ENCODE measurements at regions not wholly inside any gene's neighbourhood (a gene's known extent, or its start where the extent isn't known, plus 50 kb on each side); places are given as distances from the start of the nearest gene placed in this dataset.

DNA sequence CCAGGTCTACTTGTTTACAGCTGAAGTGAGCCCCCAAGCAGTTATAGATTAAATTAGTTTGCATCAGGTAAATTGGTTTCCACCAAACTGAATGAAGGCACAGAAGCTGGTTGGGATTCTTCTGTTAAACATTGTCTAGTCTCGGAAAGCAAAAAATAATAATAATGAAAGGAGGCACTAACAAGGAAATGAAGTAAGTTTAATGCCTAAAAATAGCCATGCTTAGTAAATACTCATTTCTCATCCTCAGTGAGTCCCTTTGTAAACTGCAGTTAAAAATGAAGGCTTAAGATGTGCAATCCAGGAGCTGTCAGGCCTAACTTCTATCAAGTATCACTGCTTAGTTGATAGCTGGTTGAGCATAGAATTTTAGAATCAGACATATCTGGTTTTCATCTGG lies 113.5 kb downstream of the BTG1 start:
- DNase-seq (ENCODE audit: low read depth) = no peak

DNA sequence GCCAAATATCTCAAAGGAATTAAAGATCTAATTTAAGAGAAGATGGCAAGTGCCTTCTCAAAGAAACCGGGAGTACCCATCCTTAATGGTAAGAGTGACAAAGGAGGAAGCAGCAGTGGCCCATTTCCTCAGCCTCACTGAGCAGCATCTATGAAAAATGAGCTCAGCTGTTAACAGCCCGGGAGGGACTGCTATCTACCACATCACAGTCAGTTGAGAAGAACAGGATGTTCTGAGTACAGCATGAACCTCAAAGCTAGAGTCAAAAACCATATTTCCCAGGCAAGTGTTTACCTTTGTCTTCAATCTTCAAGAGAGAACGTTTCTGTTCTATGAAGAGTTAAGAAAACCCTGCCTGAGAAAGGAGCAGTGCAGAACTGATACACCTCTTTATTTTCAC lies 115.0 kb downstream of the BTG1 start:
- peak; percentile 6 for DNase-seq (ENCODE audit: low read depth)

DNA sequence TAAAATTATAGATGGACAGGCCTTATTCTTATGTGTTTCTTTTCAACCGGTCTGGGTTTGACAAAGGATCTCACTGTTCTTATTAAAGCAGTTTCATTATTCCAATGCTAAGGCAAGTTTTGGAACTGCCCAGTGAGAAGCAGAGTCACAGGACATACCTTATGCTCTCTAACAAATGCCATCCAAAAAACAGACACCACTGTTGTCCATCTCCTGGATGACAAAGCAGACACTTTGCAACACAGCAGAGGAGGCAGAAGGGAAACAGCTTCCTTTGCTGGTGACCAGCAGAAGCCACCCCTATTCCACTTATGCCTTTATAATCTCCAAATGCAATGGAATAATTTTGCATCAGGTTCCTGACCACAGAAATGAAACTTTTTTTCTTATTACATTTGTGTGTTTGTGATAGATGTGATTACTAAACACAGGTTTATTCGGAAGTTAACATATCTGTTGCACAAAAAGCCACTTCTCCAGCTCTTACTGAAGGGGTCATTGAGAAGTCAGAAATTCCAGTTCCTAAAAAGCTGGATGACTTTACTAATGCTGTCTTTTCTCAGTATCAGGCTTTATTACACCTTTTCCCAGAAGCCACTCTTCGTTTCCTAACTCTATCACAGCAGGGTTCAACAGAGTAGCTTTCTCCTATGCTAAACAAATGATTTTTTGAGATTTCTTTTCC lies 115.6 kb downstream of the BTG1 start:
- no peak for DNase-seq (ENCODE audit: low read depth)

DNA sequence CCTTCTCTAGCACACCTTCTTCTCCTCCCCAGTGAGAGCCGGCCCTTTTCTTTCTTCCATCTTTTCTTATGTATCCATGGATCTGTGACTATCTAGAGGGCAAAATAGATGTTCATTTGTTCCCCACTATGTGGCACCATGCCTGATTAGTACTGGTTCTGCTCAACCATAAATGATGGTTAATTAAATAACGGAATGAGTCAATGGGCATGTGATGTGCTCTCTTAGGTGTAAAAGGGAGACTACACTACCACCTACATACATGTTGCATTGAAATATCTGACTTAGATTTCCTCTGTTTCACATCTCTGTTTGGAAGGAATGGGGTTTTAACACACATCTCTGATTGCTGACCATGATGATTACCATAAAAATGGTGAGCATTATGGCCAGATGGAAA lies 116.5 kb downstream of the BTG1 start:
- no peak for DNase-seq (ENCODE audit: low read depth)

DNA sequence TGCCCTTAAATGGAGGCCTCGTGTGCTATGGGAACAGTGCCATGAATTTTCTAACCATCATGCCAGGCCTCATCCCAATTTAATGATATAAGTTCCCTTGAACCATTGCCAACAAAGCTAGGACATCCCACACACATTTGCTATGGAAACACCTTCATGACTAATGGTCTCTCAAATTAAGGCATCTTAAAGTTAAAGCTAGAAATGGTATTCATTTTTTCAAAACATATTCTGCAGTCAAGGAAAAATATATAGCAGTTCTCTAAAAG lies 117.3 kb downstream of the BTG1 start:
- no peak for DNase-seq (ENCODE audit: low read depth)

DNA sequence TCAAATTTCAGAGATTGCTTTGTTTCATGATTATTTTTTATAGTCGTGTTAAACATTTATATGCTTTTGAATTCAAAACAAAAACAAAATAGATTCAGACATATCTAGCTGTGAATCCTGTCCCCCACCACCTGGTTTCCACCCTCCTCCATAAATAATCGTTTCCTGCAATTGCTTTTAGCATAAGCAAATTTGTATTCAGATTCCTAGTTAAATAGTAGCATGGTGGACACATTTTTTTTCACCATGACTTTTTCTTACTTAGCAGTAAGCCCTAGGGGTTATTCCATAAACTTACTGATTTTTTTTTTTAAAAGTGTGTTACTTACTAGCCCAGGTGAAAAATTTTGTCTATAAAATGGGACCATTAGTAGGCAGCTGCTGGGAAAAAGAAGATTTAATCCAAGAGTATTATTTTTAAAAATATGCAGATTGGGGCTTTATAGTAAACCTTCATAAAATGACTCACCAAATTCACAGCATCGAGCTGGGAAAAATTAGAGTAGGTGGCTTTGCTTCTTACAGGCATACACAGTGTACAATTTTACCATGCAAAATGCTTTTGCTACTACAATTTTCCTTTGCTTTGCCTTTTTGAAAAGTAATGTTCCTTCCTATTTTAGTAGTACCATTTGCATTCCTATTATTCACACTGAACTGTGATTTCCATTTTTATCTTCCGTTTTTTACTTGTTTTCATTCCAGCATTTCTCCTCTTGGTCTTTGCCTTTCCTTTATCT lies 117.8 kb downstream of the BTG1 start:
- DNase-seq (ENCODE audit: low read depth) = no peak

DNA sequence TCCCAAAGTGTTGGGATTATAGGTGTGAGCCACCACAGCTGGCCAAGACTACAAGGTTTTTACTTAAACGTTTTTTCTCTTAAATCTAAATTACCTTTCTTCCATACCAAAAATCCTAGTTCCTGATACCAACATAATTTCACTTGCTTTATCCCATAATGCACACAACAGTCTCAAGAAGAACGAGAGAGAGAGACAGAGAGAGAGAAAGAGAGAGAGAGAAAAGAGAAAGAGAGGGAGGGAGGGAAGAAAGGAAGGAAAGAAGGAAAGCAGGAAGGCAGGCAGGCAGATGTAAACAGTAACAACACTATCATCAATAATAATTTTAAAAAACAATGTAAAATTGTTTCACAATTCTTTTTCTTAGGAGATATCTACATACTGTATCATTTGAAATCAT lies 118.4 kb downstream of the BTG1 start:
- DNase-seq (ENCODE audit: low read depth) = no peak

DNA sequence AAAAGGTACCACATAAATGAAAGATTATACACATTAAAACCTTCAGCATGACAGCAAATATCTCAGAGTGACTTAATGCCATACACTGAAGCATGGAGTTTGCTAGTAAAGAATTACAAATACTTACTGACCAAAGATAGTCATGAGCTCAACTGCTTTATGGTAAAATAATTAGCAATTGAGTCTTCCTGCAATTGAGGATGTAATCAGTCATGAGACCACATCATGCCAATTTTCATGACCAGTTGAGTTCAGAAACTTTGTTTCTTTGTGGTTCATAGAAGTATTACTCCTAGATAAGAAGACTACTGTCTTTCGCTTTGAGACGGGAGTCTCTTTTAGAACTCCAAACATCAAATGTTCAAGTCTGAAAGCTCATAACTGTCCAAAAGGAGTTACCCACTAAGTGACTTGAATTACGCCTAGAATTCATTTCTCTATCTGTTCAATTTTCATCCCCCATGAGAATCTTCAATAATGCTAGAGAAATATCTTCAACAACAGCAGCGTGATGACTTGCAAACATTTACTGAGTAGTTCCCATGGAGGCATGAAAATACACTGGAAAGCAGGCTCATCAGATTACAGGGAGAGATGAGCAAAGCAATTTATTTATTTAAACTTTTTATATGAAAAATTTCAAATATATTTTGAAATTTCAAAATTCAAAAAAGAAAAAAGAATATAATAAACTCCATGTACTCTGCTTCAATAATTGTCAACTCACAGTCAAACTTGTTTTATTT lies 120.0 kb downstream of the BTG1 start:
- no peak for DNase-seq (ENCODE audit: low read depth)

DNA sequence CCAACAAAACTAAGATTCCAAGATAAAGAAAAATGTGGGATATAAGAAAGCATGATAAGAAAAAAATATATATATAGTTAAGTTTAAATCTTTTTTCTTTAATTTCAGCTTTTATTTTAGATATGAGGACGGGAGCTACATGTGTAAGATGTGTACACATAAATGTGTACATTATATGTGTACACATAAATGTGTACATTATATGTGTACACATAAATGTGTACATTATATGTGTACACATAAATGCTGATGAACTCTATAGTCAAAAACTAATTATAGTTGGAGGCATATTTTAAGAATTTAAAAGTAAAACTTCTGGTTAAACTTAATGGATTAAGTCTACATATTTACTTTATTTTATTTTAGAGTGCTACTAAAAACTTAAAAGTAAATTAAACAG lies 123.6 kb downstream of the BTG1 start:
- DNase-seq (ENCODE audit: low read depth) = no peak

DNA sequence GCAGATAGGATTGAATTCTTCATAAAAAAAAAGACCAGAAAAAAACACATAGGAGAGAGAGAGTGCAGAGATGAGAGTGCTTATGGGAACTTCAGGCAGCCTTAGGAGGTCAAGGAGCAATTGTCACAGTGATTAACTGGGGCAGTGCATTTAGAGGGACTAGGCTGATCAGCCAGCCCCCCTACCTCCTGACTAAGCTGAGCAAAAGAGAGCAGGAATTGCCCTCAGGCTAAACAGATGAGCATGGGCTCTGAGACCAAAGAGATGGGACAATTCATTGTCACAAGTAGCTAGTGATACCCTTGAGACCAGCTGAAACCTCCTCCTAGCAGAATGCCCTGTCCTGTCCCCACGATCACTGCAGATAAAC lies 124.0 kb downstream of the BTG1 start:
- DNase-seq (ENCODE audit: low read depth) = no peak

DNA sequence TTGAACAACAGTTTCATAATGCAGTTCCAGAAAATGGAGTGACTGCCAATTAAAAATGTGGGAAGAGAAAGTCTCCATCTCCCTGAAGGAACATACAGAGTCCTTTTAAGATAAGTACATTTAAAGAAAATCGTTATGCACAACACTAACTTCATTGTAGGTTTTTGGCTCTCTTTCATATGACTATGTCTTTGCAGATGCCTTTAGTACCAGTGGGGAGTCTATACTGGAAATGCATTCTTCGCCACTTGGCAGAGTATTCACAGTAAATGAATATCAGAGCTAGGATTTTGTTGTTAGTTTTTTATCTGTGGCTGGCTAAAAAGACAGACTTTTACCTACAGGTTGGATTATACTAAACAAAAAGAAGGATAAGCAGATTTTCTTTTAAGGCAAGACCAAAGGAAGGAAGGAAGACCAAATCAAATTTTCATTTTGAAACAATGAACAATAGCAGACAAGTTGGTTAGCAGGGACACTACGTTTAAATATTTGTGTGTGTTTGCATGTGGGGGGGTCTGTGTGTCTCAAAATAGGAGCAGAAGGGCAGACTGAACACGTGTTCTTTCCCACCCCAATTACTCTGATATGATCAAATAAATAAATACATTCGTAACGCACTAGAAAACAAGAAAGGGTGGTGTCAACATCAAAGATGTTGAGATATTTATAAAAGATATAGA lies 124.5 kb downstream of the BTG1 start:
- no peak for DNase-seq (ENCODE audit: low read depth)

DNA sequence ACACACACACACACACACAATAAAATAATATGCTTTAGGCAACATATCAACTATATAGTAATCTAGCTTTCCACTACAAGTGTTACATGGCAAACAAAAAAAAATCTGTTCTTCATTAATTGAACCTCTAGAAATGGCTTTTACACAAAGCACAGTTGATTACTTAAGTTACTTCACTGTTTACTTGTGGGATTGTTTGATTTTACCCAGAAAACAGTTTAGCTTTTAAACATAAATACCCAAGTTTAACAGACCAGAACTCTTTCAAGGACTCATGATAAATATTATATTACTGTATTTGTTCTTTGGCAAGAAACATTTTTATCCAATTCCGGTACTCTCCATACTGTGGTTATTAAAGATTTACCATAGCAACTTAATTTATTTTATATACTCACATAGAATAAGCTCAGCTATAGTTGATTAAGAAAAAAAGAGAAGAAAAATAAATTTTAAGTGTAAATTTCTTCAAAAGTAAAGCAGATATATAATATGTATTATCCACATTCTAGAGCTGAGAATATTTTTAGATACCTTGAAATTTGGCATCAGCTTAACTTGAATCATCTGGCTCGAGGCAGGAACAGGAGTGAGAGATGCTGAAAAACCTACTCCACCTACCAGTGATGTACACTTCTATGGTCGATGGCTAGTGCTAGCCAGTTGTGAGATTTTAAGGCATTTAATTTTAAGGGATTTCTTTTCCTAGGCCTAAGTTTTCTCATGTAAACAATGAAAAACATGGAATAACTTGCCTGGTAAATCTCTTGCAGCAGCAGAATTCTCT lies 126.0 kb downstream of the BTG1 start:
- no peak for DNase-seq (ENCODE audit: low read depth)

DNA sequence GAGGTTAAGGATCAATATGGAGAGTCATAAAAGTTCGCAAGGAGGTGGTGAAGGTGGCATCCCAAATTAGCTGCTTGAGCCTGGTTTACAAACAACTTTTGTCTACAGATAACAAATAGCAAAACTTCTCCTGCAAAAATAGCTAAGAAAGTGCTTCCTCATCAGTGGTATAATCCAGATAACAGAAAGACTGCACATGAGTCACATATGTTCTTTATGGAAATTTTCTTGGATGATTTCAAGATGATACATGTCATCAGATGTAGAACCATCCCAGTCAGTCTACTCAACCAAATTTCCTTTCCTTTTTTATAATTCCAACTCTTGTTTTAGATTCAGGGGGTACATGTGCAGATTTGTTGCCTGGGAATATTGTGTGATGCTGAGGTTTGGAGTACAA lies 133.0 kb downstream of the BTG1 start:
- DNase-seq (ENCODE audit: low read depth) = no peak

DNA sequence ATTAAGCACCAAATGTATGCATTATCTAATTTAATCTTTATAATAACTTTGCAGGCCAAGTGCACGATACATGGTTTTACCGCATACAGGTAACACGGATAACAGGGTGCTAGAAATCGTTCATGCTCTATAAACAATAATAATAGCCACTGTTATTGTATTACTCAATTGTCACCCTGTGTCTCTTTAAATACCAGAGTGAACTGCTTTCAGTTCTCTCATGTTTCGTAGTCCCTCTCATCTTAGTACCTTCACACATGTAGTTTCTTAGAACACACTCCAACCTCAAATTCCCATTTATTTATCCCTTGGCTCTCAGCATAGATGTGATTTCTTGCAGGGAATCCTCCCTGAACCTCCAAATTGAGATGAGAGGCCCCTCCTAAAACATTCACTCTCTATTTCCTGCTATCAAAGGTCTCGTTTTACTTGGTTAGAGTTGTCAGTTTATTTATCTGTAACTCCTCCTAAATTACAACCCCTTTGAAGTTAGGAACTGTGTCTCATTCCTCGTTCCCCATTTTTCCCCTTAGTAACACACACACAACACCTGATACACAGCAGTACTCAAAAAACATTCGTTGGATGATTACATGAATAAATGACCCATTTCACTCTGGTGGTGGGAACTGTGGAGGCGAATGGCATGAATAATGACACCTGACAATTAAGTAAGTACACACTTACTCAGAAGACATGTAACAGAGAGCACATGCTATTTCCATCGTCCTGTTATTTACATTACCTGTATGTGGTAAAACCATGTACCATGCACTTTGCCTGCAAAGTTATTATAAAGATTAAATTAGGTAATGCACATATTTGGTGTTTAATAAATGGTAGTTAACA lies 134.6 kb downstream of the BTG1 start:
- DNase-seq (ENCODE audit: low read depth) = no peak

DNA sequence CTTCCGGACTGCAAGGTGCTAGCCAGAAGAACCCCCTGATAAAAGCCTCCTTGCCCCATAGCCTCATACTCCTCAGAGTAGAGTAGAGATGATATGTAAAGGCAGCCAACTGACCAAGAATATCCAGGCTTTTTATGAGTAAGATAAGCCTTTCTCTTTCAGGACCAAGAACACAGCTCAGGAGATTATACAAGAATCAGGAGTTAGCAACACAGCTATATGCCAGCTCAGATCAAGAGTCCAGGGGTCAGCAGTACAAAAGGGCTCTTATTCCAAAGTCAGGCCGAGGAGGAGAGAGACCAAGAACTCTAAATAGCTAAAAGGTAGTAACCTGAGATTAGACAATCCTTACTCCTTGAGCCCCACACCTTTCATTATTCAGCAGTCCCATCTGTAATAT lies 135.3 kb downstream of the BTG1 start:
- no peak for DNase-seq (ENCODE audit: low read depth)

DNA sequence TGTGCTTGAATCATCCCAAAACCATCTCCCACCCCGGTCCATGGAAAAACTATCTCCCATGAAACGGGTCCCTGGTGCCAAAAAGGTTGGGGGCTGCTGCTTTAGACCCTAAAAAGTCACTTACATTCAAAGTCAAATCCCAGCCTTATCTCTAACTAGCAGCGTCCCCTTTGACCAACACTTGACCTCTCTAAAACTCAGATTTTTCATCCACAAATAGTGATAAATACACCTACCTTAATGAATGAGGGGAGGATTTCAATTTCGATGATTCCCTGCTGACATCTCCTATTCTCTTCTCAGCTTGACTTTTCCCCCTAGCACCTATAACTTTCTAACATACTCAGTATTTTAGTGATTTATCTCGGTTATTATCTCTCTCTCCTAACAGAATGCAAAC lies 137.3 kb downstream of the BTG1 start:
- DNase-seq (ENCODE audit: low read depth) = no peak

DNA sequence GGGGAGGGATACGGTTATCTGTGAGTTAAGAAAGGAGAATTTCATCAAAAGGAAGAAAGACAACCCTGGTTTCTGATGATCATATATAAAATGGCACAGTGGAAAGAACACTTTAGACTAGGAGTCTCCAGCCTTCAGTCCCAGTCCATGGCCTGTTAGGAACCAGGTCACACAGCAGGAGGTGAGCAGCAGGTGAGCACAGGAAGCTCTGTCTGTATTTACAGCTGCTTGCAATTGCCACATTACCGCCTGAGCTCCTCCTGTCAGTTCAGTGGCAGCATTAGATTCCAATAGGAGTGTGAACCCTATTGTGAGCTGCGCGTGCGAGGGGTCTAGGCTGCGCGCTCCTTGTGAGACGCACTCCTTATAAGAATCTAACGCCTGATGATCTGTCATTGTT lies 137.9 kb downstream of the BTG1 start:
- no peak for DNase-seq (ENCODE audit: low read depth)

DNA sequence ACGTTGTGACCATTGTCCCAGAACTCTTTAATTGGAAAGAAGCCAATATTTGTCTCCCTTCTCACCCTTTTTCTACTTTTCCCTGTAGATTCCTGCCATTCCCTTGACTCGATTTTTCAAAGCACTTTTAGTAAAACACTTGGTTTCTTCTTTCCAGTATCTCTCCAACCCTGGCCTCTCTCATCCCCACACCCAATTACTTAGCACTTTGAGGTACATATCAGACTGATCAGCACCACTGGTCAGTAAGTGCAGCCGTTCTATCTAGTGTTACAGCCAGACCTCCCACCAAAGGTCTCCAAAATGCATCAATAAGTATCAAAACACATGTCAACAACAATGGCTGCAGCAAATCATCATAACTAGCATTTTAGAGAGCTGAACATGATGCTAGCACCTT lies 141.9 kb downstream of the BTG1 start:
- DNase-seq (ENCODE audit: low read depth) = no peak

DNA sequence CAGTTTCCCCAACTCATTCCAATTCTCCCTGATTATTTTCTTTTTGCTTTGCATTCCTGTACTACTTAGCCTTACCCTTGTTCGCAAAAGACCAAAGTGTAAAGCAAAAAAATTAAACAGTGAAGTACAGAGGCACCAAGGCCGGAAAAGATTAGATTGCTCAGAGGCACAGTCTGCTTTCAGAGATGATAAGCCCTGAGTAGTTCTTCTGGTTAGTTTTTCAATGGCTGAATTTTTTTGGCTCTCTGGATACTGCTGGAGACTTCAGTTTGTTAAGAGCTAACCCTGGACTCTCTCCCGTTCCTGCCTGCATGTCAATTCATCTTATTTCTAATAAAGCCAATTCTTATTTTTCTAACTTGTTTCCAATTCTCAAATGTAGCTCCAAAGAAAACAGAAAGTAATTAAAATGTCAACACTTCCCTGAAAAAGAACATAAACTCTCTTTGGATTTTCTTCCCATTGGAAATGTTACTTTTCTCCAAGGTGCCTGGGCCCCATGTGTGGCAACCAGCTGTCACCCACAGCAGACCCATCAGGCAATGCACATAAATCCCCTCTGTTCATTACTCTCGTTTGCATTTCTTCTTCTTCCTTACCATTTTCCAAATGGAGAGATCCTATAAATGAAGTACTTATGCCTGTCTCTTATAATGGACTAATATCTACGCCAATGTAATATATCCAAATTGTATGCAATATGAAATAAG lies 142.8 kb downstream of the BTG1 start:
- no peak for DNase-seq (ENCODE audit: low read depth)

DNA sequence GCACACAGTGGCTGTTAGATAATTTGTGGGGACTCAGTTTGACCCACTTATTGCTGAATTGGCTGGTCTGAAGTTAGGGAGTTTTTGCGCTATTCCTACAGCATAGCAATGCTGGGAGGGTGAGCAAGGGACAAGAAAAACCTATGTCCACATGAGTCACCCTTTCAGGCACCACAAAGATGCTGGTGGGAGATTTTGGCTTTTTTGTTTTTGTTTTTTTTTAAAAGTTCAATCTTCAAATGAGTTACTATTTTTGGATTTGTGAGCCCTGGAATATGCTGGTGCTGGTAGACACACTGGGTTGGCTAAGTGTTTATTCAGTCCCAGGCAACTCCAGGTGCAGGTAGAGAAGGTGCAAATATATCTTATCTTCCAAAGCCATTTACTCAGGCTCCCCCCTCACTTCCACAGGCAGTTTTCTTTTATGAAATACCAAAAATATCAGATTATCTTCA lies 143.4 kb downstream of the BTG1 start:
- DNase-seq (ENCODE audit: low read depth) = no peak

DNA sequence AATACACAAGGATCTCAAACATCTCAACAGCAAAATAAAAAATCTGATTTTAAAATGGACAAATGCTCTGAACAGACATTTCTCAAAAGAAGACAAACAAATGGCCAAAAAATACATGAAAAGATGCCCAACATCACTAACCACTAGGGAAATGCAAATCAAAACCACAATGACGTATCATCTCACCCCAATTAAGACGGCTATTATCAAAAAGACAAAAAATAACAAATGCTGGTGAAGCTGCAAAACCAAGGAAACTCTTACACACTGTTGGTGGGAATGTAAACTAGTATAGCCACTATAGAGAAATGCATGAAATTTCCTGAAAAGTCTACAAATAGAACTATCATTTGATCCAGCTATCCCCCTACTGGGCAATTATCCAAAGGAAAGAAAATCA lies 145.0 kb downstream of the BTG1 start:
- no peak for DNase-seq (ENCODE audit: low read depth)
